HG03342 (cell line): ENCODE measurements at regions not wholly inside any gene's neighbourhood (a gene's known extent, or its start where the extent isn't known, plus 50 kb on each side); places are given as distances from the start of the nearest gene placed in this dataset.

Experiments used
- ATAC-seq: cut with Tn5 transposase; IDR thresholded peaks from one replicate; pipeline ENCODE4 v1.9.1; 2021; ENCODE audit warnings: mild to moderate bottlenecking, moderate library complexity; ENCODE audit not compliant: unreplicated experiment

- no peak for ATAC-seq
Observed at GRCh38 chr6:164133095-164133494, 718.6 kb downstream of the QKI start.

- ATAC-seq, result no peak
Observed at GRCh38 chr6:164130585-164130984, 716.1 kb downstream of the QKI start.

- no peak for ATAC-seq
Observed at GRCh38 chr6:164130151-164130550, 715.6 kb downstream of the QKI start.

- no peak for ATAC-seq
Observed at GRCh38 chr6:164129218-164129617, 714.7 kb downstream of the QKI start.

GRCh38 chr6:164128101-164128500 lies 713.6 kb downstream of the QKI start:
- no peak for ATAC-seq

GRCh38 chr6:164124986-164125385 lies 710.5 kb downstream of the QKI start:
- ATAC-seq, result no peak

- no peak for ATAC-seq
Observed at GRCh38 chr6:164124473-164124872, 710.0 kb downstream of the QKI start.

- ATAC-seq, result no peak
Observed at GRCh38 chr6:164122109-164122508, 707.6 kb downstream of the QKI start.

- no peak for ATAC-seq
Observed at GRCh38 chr6:164121527-164121926, 707.0 kb downstream of the QKI start.

GRCh38 chr6:164114651-164115050 lies 700.1 kb downstream of the QKI start:
- ATAC-seq, result no peak

GRCh38 chr6:164114051-164114450 lies 699.5 kb downstream of the QKI start:
- no peak for ATAC-seq

- ATAC-seq, result no peak
Observed at GRCh38 chr6:164113637-164114036, 699.1 kb downstream of the QKI start.

- ATAC-seq, result no peak
Observed at GRCh38 chr6:164109770-164110140, 695.2 kb downstream of the QKI start.

- peak; percentile 49 for ATAC-seq
Observed at GRCh38 chr6:164108869-164109769, 694.6 kb downstream of the QKI start.

GRCh38 chr6:164108092-164108491 lies 693.6 kb downstream of the QKI start:
- ATAC-seq, result no peak

GRCh38 chr6:164107297-164107995 lies 692.9 kb downstream of the QKI start:
- no peak for ATAC-seq

GRCh38 chr6:164106345-164106769 lies 691.8 kb downstream of the QKI start:
- ATAC-seq, result no peak

- no peak for ATAC-seq
Observed at GRCh38 chr6:164105705-164106104, 691.2 kb downstream of the QKI start.

- ATAC-seq, result no peak
Observed at GRCh38 chr6:164104432-164104831, 689.9 kb downstream of the QKI start.

- ATAC-seq, result no peak
Observed at GRCh38 chr6:164102693-164103092, 688.2 kb downstream of the QKI start.

GRCh38 chr6:164101859-164102258 lies 687.3 kb downstream of the QKI start:
- ATAC-seq, result no peak

GRCh38 chr6:164099269-164099865 lies 684.8 kb downstream of the QKI start:
- no peak for ATAC-seq
